Heart left ventricle (tissue), 16 donors: ENCODE measurements at regions not wholly inside any gene's neighbourhood (a gene's known extent, or its start where the extent isn't known, plus 50 kb on each side); places are given as distances from the start of the nearest gene placed in this dataset.

Source experiments
- ATAC-seq, 4 donors: fragments of 200-7000 bp; cut with Tn5 transposase; one replicate each; pipeline ENCODE4 v1.9.1; 2020 to 2022; ENCODE audit warnings: moderate library complexity in 4 of 4, mild to moderate bottlenecking in 3 of 4, moderate number of reproducible peaks in 1 of 4
- DNase-seq, 5 donors: peaks; one replicate each; pipeline ENCODE4 v3.0.0-alpha.2; 2020
- H3K27ac ChIP-seq, 12 donors: fragments of 200-600 bp; sonication (generic) in 4 of 12; one replicate each; pipeline versions ENCODE4 v1.5.0 to v1.8.0; 2016 to 2022; ENCODE audit warnings: mild to moderate bottlenecking in 2 of 12
- H3K27me3 ChIP-seq, 9 donors: fragments of 200-600 bp; sonication (generic) in 2 of 9; one replicate each; pipeline versions ENCODE4 v1.5.1 to v1.8.0; 2016 to 2022; ENCODE audit warnings: mild to moderate bottlenecking in 3 of 9
- H3K36me3 ChIP-seq, 9 donors: fragments of 200-600 bp; sonication (generic) in 2 of 9; one replicate each; pipeline versions ENCODE4 v1.5.0 to v1.8.0; 2018 to 2022; ENCODE audit warnings: mild to moderate bottlenecking in 2 of 9
- H3K4me1 ChIP-seq, 12 donors: fragments of 200-600 bp; sonication (generic) in 4 of 12; one replicate each; pipeline versions ENCODE4 v1.5.0 to v1.8.0; 2016 to 2022; ENCODE audit warnings: mild to moderate bottlenecking in 3 of 12
- H3K4me3 ChIP-seq, 12 donors: fragments of 200-600 bp; sonication (generic) in 4 of 12; one replicate each; pipeline versions ENCODE4 v1.5.0 to v1.8.0; 2017 to 2022; ENCODE audit warnings: mild to moderate bottlenecking in 9 of 12, moderate library complexity in 4 of 12
- H3K9me3 ChIP-seq, 12 donors: fragments of 200-600 bp; sonication (generic) in 4 of 12; one replicate each; pipeline versions ENCODE4 v1.5.0 to v1.8.0; 2016 to 2022; ENCODE audit warnings: mild to moderate bottlenecking in 1 of 12
- POLR2A ChIP-seq, 2 donors: fragments of 450-650 bp; IDR thresholded peaks; one replicate each; pipeline ENCODE4 v1.6.1; 2017; ENCODE audit warnings: antibody characterized with exemption in 2 of 2, mild to moderate bottlenecking in 2 of 2, moderate library complexity in 2 of 2
- WGBS, 4 donors: extraction: QIAGEN DNeasy Blood & Tissue Kit in 2 of 4; methylation state at CpG; one replicate each; pipeline versions ENCODE4 v1.1.5 to v1.1.7; 2013 to 2018; 5-methylcytosine and 5-hydroxymethylcytosine counted together
- intact Hi-C, 10 donors: fragments of 100-400 bp; cut with DNase I; formaldehyde crosslinking; loops; one replicate each; pipeline versions ENCODE4 v1.11.1 to v1.14.2; 2022
- TF ChIP-seq, protein P1 (sequence below), 12 donors: fragments of 200-600 bp; sonication (generic) in 4 of 12; IDR thresholded peaks; one replicate each; pipeline versions ENCODE4 v1.5.0 to v1.8.0; 2018 to 2022; ENCODE audit warnings: antibody characterized with exemption in 12 of 12, mild to moderate bottlenecking in 5 of 12
- donor health status: ischemic (EF 13 %, LVEDD 7.1; RV severe dilation, severe dysfunction).
- donor health status: healthy with polysubstance abuse.
- donor health status: DM: no; HTN: yes; CAD: no.
- donor health status: DM: no; HTN: no; CAD: no.
- donor health status: ischemic (EF 25% LVEDD 6.9; RV normal size, moderate dysfunction).
- donor health status: ischemic (EF 25% LVEDD 5.7; RV mildly dilated, moderate dysfunction).
- donor health status: healthy.
- donor health status: DM: yes; HTN: yes; CAD: no.
- donor health status: ischemic (EF 35%, LVEDD 5.7; RV mildly dilated, moderate dysfunction).
- donor health status: nonischemic (EF 11% LVEDD 7.7; RV severe dilation, severe dysfunction).
- donor health status: DM: yes; HTN: yes; CAD: no.
- donor health status: PGD.
- donor health status: ischemic (EF 29% LVEDD 5.4; RV normal size, mild dysfunction).
- donor health status: nonischemic (EF 23%, LVEDD 6.1; RV moderate dilation, normal function).

DNA sequence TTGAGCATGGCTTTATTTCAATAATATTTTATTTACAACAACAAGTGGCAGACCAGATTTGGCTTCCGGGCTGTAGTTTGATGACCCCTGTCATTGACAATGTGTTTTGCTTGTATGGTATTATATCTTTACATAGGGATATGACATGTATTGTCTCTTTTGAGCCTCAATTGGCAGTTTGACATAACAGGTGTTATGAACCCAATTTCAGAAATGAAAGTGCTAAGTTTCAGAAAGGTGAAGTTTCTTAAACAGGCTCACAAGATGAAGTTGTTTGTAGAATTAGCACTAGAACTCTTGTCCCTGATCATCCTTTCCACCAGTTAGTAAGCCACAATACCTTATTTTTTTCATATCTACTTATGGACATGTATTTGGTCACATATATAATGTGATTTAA, 303.0 kb upstream of the GRIA1 start:
- DNase-seq (no peak), ATAC-seq (no peak)
- Histone ChIP-seq H3K9me3 (no peaks in the 10 kb centered on the region), H3K4me1 (no peaks in the 10 kb centered on the region), H3K36me3 (no peaks in the 10 kb centered on the region), H3K4me3 (no peak overlapping the region), H3K27me3 (no peaks in the 10 kb centered on the region), H3K27ac (no peak overlapping the region)
- TF ChIP-seq, protein P1, sequence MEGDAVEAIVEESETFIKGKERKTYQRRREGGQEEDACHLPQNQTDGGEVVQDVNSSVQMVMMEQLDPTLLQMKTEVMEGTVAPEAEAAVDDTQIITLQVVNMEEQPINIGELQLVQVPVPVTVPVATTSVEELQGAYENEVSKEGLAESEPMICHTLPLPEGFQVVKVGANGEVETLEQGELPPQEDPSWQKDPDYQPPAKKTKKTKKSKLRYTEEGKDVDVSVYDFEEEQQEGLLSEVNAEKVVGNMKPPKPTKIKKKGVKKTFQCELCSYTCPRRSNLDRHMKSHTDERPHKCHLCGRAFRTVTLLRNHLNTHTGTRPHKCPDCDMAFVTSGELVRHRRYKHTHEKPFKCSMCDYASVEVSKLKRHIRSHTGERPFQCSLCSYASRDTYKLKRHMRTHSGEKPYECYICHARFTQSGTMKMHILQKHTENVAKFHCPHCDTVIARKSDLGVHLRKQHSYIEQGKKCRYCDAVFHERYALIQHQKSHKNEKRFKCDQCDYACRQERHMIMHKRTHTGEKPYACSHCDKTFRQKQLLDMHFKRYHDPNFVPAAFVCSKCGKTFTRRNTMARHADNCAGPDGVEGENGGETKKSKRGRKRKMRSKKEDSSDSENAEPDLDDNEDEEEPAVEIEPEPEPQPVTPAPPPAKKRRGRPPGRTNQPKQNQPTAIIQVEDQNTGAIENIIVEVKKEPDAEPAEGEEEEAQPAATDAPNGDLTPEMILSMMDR (IDR thresholded peaks at IDR 0.05): no peak
- no peak for TF ChIP-seq POLR2A (IDR thresholded peaks at IDR 0.05)
- WGBS, 4 donors: 90 to 93% (median 91%) methylated on average over 1 of the region's 1 CpG
- intact Hi-C loops: no loop called here

- no peaks in the 10 kb centered on the region for H3K4me1 ChIP-seq
- no peak overlapping the region for H3K27ac ChIP-seq
- TF ChIP-seq POLR2A (IDR thresholded peaks at IDR 0.05): no peak
- TF ChIP-seq, protein P1 (IDR thresholded peaks at IDR 0.05): no peak
- intact Hi-C loops: no loop called here
- H3K36me3 ChIP-seq: no peaks in the 10 kb centered on the region
- H3K4me3 ChIP-seq: no peak overlapping the region
- DNase-seq: no peak
- ATAC-seq: no peak
- peaks cover 0 to 2% (median 0%) of the 10 kb centered on the region in 9 donors for H3K27me3 ChIP-seq
- WGBS, 4 donors: 54 to 68% (median 63%) methylated on average over 3 of the region's 3 CpGs
- H3K9me3 ChIP-seq: no peaks in the 10 kb centered on the region
Observed at GRCh38 chr5:153206361-153206760, 284.1 kb upstream of the GRIA1 start.

DNA sequence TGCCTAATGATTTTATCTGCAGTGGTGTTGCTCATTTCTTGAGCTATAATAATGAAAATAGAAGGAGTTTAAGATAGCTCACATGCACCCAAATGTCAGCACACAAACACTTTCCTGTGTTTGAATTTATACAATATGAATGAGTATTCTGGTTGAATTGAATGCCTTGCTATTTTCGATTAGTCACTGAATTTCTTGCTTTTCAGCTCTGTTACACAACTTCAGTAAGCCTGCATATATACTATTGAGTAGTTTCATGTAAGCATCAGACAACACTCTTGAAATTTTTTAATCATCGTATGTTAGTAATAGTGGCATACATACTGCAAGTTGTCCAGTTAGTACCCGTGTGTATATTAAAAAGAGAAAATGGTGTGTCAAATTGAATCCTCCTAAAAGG, 281.5 kb upstream of the GRIA1 start:
- 81 to 90% (median 84%) methylated on average over 3 of the region's 3 CpGs for WGBS, 4 donors
- Histone ChIP-seq H3K36me3 (no peaks in the 10 kb centered on the region), H3K27ac (no peak overlapping the region), H3K4me1 (no peaks in the 10 kb centered on the region), H3K4me3 (no peak overlapping the region), H3K27me3 (peaks cover 0 to 4% (median 0%) of the 10 kb centered on the region in 9 donors), H3K9me3 (no peaks in the 10 kb centered on the region)
- DNase-seq (no peak), ATAC-seq (no peak)
- intact Hi-C loops: no loop called here
- no peak for TF ChIP-seq POLR2A (IDR thresholded peaks at IDR 0.05)
- TF ChIP-seq, protein P1 (IDR thresholded peaks at IDR 0.05): no peak

DNA sequence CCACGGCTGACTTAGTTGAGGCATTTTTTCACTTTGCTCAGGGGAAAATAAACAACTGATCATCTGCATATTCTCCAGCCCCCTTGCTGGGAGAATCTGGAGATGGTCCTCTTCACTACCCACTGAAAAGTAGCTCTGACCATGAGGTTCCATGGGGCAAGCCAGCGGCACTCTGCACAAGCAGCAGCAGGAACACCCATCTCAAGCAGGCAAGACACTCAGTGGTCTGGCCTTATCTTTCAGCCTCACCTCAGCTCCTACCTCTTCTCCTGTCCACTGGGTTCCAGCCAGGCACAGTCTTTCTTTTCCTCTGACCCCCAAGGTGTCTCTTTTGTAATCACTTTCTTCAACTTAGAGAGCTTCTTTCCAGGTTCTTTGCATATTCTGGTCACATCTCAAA, 280.8 kb upstream of the GRIA1 start:
- Histone ChIP-seq H3K4me3 (no peak overlapping the region), H3K9me3 (no peaks in the 10 kb centered on the region), H3K27me3 (peaks cover 0 to 4% (median 0%) of the 10 kb centered on the region in 9 donors), H3K36me3 (no peaks in the 10 kb centered on the region), H3K27ac (no peak overlapping the region), H3K4me1 (no peaks in the 10 kb centered on the region)
- 63 to 80% (median 68%) methylated on average over 2 of the region's 2 CpGs for whole genome bisulfite sequencing, 4 donors
- intact Hi-C loops: no loop called here
- no peak for ATAC-seq
- no peak for DNase-seq
- TF ChIP-seq, protein P1 (IDR thresholded peaks at IDR 0.05): no peak
- no peak for TF ChIP-seq POLR2A (IDR thresholded peaks at IDR 0.05)
